Brain microvascular endothelial cell (primary cell): ENCODE measurements at regions not wholly inside any gene's neighbourhood (a gene's known extent, or its start where the extent isn't known, plus 50 kb on each side); places are given as distances from the start of the nearest gene placed in this dataset.

ENCODE experiments used
- DNase-seq: peaks from one replicate; pipeline ENCODE4 v3.0.0-alpha.2; 2020
- H3K27ac ChIP-seq: fragments of 250-450 bp; sonication (Bioruptor Pico); 2 replicates; pipeline ENCODE4 v1.5.1; 2020; ENCODE audit warnings: mild to moderate bottlenecking, moderate library complexity
- H3K27me3 ChIP-seq: fragments of 250-450 bp; sonication (Bioruptor Pico); replicated peaks from 2 replicates; pipeline ENCODE4 v1.5.1; 2020; ENCODE audit warnings: mild to moderate bottlenecking
- H3K36me3 ChIP-seq: fragments of 250-450 bp; sonication (Bioruptor Pico); replicated peaks from 2 replicates; pipeline ENCODE4 v1.5.1; 2020; ENCODE audit warnings: mild to moderate bottlenecking
- H3K4me3 ChIP-seq: 2 replicates; pipeline ENCODE4 v1.5.1; 2011; ENCODE audit warnings: low read depth, mild to moderate bottlenecking, control low read depth, low read length, moderate library complexity
- in situ Hi-C: cut with HindIII; loops from 2 replicates; pipeline ENCODE4 v1.10.0; 2017; ENCODE audit warnings: low sequenced_read_pairs, low pct_ligation_motif_present
- TF ChIP-seq, protein P1 (sequence below): IDR thresholded peaks from 2 replicates; pipeline ENCODE4 v1.5.1; 2011; ENCODE audit warnings: low read depth, mild to moderate bottlenecking, moderate library complexity, low read length, control low read depth, inconsistent platforms; ENCODE audit errors: missing control alignments

DNA sequence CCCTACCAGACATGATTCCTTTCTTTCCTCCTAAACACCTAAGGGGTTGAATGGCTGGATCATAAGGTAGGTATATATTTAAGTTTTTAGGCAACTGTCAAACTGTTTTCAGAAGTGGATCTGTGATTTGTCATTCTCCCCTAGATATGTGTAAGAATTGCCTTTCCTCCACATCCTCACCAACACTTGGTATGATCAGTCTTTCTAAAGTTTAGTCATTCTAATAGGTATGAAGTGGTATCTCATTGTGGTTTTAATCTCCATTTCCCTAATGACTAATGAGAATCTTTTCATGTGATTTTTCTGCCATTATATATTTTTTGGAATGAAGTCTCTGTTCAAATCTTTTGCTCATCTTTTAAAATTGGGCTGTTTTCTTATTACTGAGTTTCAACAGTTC, 122.1 kb downstream of the TFCP2L1 start:
- in situ Hi-C loops = no loop called here
- no peak overlapping the region for H3K4me3 ChIP-seq
- no peak for DNase-seq
- TF ChIP-seq, protein P1, sequence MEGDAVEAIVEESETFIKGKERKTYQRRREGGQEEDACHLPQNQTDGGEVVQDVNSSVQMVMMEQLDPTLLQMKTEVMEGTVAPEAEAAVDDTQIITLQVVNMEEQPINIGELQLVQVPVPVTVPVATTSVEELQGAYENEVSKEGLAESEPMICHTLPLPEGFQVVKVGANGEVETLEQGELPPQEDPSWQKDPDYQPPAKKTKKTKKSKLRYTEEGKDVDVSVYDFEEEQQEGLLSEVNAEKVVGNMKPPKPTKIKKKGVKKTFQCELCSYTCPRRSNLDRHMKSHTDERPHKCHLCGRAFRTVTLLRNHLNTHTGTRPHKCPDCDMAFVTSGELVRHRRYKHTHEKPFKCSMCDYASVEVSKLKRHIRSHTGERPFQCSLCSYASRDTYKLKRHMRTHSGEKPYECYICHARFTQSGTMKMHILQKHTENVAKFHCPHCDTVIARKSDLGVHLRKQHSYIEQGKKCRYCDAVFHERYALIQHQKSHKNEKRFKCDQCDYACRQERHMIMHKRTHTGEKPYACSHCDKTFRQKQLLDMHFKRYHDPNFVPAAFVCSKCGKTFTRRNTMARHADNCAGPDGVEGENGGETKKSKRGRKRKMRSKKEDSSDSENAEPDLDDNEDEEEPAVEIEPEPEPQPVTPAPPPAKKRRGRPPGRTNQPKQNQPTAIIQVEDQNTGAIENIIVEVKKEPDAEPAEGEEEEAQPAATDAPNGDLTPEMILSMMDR = no peak
- H3K27ac ChIP-seq = no peak overlapping the region
- H3K36me3 ChIP-seq = no peaks in the 10 kb centered on the region
- H3K27me3 ChIP-seq = no peaks in the 10 kb centered on the region

DNA sequence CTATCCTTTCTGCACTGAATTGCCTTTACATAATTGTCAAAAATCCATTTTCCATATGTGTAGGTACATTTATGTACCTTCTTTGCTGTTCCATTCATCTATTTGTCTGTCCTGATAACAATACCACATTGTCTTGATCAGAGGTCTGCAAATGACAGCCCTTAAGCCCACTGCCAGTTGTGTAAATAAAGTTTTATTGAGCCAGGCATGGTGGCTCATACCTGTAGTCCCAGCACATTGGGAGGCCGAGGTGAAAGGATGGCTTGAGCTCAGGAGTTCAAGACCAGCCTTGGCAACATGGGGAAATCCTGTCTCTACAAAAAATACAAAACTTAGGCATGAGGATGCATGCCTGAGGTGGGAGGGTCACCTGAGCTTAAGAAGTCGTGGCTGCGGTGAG, 121.0 kb downstream of the TFCP2L1 start:
- H3K4me3 ChIP-seq = no peak overlapping the region
- no peaks in the 10 kb centered on the region for H3K27me3 ChIP-seq
- H3K27ac ChIP-seq = no peak overlapping the region
- DNase-seq = no peak
- TF ChIP-seq, protein P1 = no peak
- H3K36me3 ChIP-seq = no peaks in the 10 kb centered on the region
- in situ Hi-C loops = no loop called here

DNA sequence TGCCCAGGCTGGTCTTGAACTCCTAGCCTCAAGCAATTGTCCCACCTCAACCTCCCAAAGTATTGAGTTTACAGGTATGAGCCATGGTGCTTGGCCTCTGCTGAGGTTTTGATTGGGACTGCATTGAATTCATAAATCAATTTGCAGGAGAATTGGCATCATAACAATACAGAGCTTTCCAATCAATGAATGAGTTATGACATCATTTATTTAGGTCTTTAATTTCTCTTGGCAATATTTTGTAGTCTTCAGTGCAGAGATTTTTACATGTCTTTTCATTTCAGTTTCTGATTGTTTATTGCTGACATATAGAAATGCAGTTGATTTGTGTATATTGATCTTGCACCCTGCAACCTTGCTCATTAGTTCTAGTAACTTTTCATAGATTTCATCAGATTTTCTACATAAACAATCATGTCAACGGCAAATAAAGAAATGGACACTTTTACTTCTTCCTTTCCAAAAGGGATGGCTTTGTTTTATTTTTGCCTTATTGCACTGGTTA, 119.9 kb downstream of the TFCP2L1 start:
- no peaks in the 10 kb centered on the region for H3K36me3 ChIP-seq
- in situ Hi-C loops = no loop called here
- H3K27me3 ChIP-seq = no peaks in the 10 kb centered on the region
- H3K27ac ChIP-seq = no peak overlapping the region
- no peak overlapping the region for H3K4me3 ChIP-seq
- TF ChIP-seq, protein P1 = no peak
- DNase-seq = no peak
